Endothelial cell of umbilical vein (primary cell): ENCODE measurements at regions not wholly inside any gene's neighbourhood (a gene's known extent, or its start where the extent isn't known, plus 50 kb on each side); places are given as distances from the start of the nearest gene placed in this dataset.

Experiments used
- BruUV-seq: library from RNA; stranded (reverse); fragments of 400-500 nt; replicated peaks from 2 replicates; lab custom pipeline; 2021; lab: Mats Ljungman, UMichigan
- CTCF ChIA-PET: fragments of 300-600, 350-600 bp; sonication (Branson Sonifier 250); formaldehyde crosslinking; loops from one replicate; lab custom pipeline; 2021; ENCODE audit warnings: antibody characterized with exemption, inconsistent platforms; lab: Charles Lee
- POLR2A ChIA-PET: fragments of 300-600, 350-600 bp; sonication (Branson Sonifier 250); formaldehyde crosslinking; loops from one replicate; lab custom pipeline; 2021; ENCODE audit warnings: antibody characterized with exemption, inconsistent platforms; lab: Charles Lee
- DNase-seq: peaks from one replicate; pipeline ENCODE4 v3.0.0-alpha.2; 2011; ENCODE audit warnings: low read depth, low spot score
- FAIRE-seq: peaks from 2 replicates; lab custom pipeline; 2011; peaks lifted over from hg19 to GRCh38; lab: Jason Lieb, UNC
- H2AFZ ChIP-seq: 2 replicates; pipeline ENCODE4 v1.6.0; 2012; ENCODE audit warnings: low read depth, low read length, control low read depth, inconsistent platforms
- H3K27ac ChIP-seq: 2 replicates; pipeline ENCODE4 v1.5.1; 2011; ENCODE audit warnings: low read depth, mild to moderate bottlenecking, control low read depth, low read length, moderate library complexity; ENCODE audit not compliant: insufficient read depth
- H3K27me3 ChIP-seq, 2 experiments: 2 replicates each; pipeline versions ENCODE4 v1.6.0 to v1.6.1; 2011; ENCODE audit warnings: low read length in 2 of 2, mixed read lengths in 1 of 2; ENCODE audit not compliant: control insufficient read depth in 2 of 2, insufficient read depth in 2 of 2
- H3K36me3 ChIP-seq, 2 experiments: 2 replicates in 1 of 2; 3 replicates in 1 of 2; pipeline ENCODE4 v1.5.1; 2011; ENCODE audit warnings: low read length in 2 of 2, mild to moderate bottlenecking in 1 of 2, moderate library complexity in 1 of 2; ENCODE audit not compliant: control insufficient read depth in 2 of 2, insufficient read depth in 2 of 2; ENCODE audit errors: extremely low read depth in 1 of 2
- H3K4me1 ChIP-seq: 3 replicates; pipeline ENCODE4 v1.5.1; 2011; ENCODE audit warnings: mild to moderate bottlenecking, low read length; ENCODE audit not compliant: control insufficient read depth, insufficient read depth; ENCODE audit errors: extremely low read depth
- H3K4me2 ChIP-seq: 2 replicates; pipeline ENCODE4 v1.6.1; 2011; ENCODE audit warnings: low read length, control low read depth, mixed read lengths; ENCODE audit not compliant: insufficient read depth
- H3K4me3 ChIP-seq, 3 experiments: fragments of 200-600 bp in 1 of 3; sonication (generic), shearing (Covaris generic) in 1 of 3; replicated peaks in 1 of 3; 2 replicates each; pipeline ENCODE4 v1.5.1; 2011 to 2016; ENCODE audit warnings: control low read depth in 3 of 3, low read length in 3 of 3, mild to moderate bottlenecking in 2 of 3, inconsistent platforms in 1 of 3, low read depth in 1 of 3, moderate library complexity in 1 of 3; ENCODE audit not compliant: insufficient read depth in 1 of 3
- H3K79me2 ChIP-seq: 2 replicates; pipeline ENCODE4 v1.6.0; 2012; ENCODE audit warnings: low read length, inconsistent platforms; ENCODE audit not compliant: control insufficient read depth, insufficient read depth
- H3K9ac ChIP-seq: replicated peaks from 2 replicates; pipeline ENCODE3; 2011; ENCODE audit warnings: low read length, control low read depth; ENCODE audit not compliant: insufficient read depth; ENCODE audit errors: extremely low read depth
- H3K9me1 ChIP-seq: replicated peaks from 3 replicates; pipeline ENCODE4 v1.6.0; 2011; ENCODE audit warnings: mild to moderate bottlenecking, low read length; ENCODE audit not compliant: control insufficient read depth, insufficient read depth; ENCODE audit errors: extremely low read depth
- H3K9me3 ChIP-seq: replicated peaks from 2 replicates; pipeline ENCODE4 v1.5.1; 2012; ENCODE audit warnings: low read length, inconsistent platforms; ENCODE audit not compliant: control insufficient read depth, insufficient read depth
- H4K20me1 ChIP-seq: replicated peaks from 2 replicates; pipeline ENCODE3; 2011; ENCODE audit warnings: mild to moderate bottlenecking, low read length; ENCODE audit not compliant: control insufficient read depth, insufficient read depth; ENCODE audit errors: extremely low read depth
- EZH2 ChIP-seq: IDR thresholded peaks from 2 replicates; pipeline ENCODE4 v1.6.1; 2012; ENCODE audit warnings: borderline replicate concordance, low read depth, mild to moderate bottlenecking, moderate library complexity, low read length, inconsistent platforms; ENCODE audit not compliant: severe bottlenecking
- FOS ChIP-seq: IDR thresholded peaks from 2 replicates; pipeline ENCODE4 v1.6.1; 2011; ENCODE audit warnings: mild to moderate bottlenecking, low read length, moderate library complexity, borderline replicate concordance; ENCODE audit not compliant: insufficient read depth
- JUN ChIP-seq: IDR thresholded peaks from 2 replicates; pipeline ENCODE4 v1.6.1; 2011; ENCODE audit warnings: borderline replicate concordance, low read depth; ENCODE audit not compliant: insufficient read length, insufficient read depth
- POLR2A ChIP-seq: IDR thresholded peaks from 2 replicates; pipeline ENCODE4 v1.6.1; 2012; ENCODE audit warnings: low read depth, mild to moderate bottlenecking, control low read depth, low read length
- POLR2AphosphoS5 ChIP-seq: IDR thresholded peaks from 2 replicates; pipeline ENCODE4 v1.6.1; 2012; ENCODE audit warnings: low read depth, mild to moderate bottlenecking, control low read depth, low read length, moderate library complexity; ENCODE audit not compliant: insufficient read depth
- dilution Hi-C: fragments of 300-500 bp; cut with MboI; formaldehyde crosslinking; loops from one replicate; pipeline ENCODE4 v1.15.0; 2019; ENCODE audit warnings: low sequenced_read_pairs; ENCODE audit not compliant: extremely low pct_ligation_motif_present
- intact Hi-C: fragments of 100-400 bp; cut with micrococcal nuclease; formaldehyde crosslinking; loops from one replicate; pipeline ENCODE4 v1.10.0; 2022

DNA sequence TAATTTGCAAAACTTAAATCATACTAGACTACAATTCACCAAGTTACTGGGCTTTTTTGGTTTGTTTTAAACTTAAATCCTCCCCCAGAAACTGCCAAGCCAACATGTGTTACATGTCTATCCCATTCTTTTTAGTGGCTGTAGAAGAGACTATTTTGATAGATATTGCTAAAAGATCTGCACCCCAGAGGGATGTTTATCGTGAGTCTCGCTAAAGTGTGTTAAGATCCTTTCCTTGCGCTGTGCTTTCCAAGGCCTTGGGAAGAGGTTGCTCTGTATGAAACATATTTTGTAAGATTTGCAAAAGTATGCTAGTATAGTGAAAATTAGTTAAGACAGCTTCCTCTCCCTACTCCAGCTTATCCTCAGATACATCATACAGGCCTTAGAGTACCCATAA lies 63.0 kb downstream of the GPX5 start:
- Histone ChIP-seq H3K4me3 (no peak overlapping the region), H3K4me1 (peaks cover 12% of the 10 kb centered on the region), H3K9ac (no peak overlapping the region), H4K20me1 (no peaks in the 10 kb centered on the region), H3K9me1 (no peaks in the 10 kb centered on the region), H3K79me2 (no peaks in the 10 kb centered on the region), H2AFZ (no peak overlapping the region), H3K27ac (no peak overlapping the region), H3K36me3 (no peaks in the 10 kb centered on the region), H3K4me2 (no peak overlapping the region), H3K27me3 (peaks cover 22 to 47% of the 10 kb centered on the region in 2 experiments), H3K9me3 (no peaks in the 10 kb centered on the region)
- CTCF ChIA-PET: interaction anchor here (0.7 to 3.4 kb wide), 3 partner anchors 7 to 60 kb away, joined by 3 to 15 read pairs (median 5); no protein-coding TSS in a partner anchor
- FAIRE-seq (no peak), DNase-seq (no peak)
- intact Hi-C loops (loop anchor here (2.0 to 10.0 kb wide), 6 partner anchors 46 to 684 kb away; partner anchors contain the start of gene ZSCAN12), dilution Hi-C loops (no loop called here)
- POLR2A ChIA-PET: no interaction called here
- no TSS peak for BruUV-seq
- no peak for TF ChIP-seq POLR2AphosphoS5
- TF ChIP-seq EZH2: no peak

GRCh38 chr6:28589234-28589956 lies 63.7 kb downstream of the GPX5 start:
- no peaks in the 10 kb centered on the region for H3K9me3 ChIP-seq
- H3K9ac ChIP-seq: no peak overlapping the region
- DNase-seq (peak; percentile 81), FAIRE-seq (peak; percentile 91)
- ChIA-PET CTCF (interaction anchor here (0.7 to 3.4 kb wide), 4 partner anchors 8 to 59 kb away, joined by 3 to 15 read pairs (median 4); no protein-coding TSS in a partner anchor), POLR2A (interaction anchor here (0.7 to 0.8 kb wide), 2 partner anchors 16 to 35 kb away, joined by 3 to 5 read pairs; no protein-coding TSS in a partner anchor)
- dilution Hi-C loops: no loop called here
- H3K27me3 ChIP-seq: peaks cover 22 to 46% of the 10 kb centered on the region in 2 experiments
- TSS peak; percentile 100 for BruUV-seq
- H3K4me3 ChIP-seq: peak overlapping the region in 1 of 3 experiments; percentile 6
- no peak overlapping the region for H3K27ac ChIP-seq
- H3K4me2 ChIP-seq: peak overlapping the region; percentile 21
- H3K9me1 ChIP-seq: no peaks in the 10 kb centered on the region
- no peaks in the 10 kb centered on the region for H3K79me2 ChIP-seq
- H3K36me3 ChIP-seq: no peaks in the 10 kb centered on the region
- peaks cover 12% of the 10 kb centered on the region for H3K4me1 ChIP-seq
- H2AFZ ChIP-seq: no peak overlapping the region
- no peak for TF ChIP-seq POLR2A
- no peak for TF ChIP-seq FOS
- TF ChIP-seq JUN: no peak
- intact Hi-C loops: loop anchor here (2.0 to 10.0 kb wide), 6 partner anchors 47 to 685 kb away; partner anchors contain the start of gene ZSCAN12
- no peaks in the 10 kb centered on the region for H4K20me1 ChIP-seq
